ENCODE measurements at regions not wholly inside any gene's neighbourhood (a gene's known extent, or its start where the extent isn't known, plus 50 kb on each side); places are given as distances from the start of the nearest gene placed in this dataset.

- intact Hi-C loops (cut with micrococcal nuclease): no loop called here
- WGBS (ENCODE audit: insufficient coverage): 80% methylated on average over 15 of the region's 15 CpGs
- Mint-ChIP-seq H3K27me3 (ENCODE audit: low read depth in 3 of 3) (no peaks in the 10 kb centered on the region), H3K27ac (no peak overlapping the region), H3K9me3 (peaks cover 21 to 89% (median 75%) of the 10 kb centered on the region in 7 donors), H3K4me1 (no peaks in the 10 kb centered on the region), H3K4me3 (no peak overlapping the region), H3K36me3 (no peaks in the 10 kb centered on the region)
- Histone ChIP-seq H4K20me1 (ENCODE audit: insufficient read depth, low read length) (no peaks in the 10 kb centered on the region), H3K36me3 (replicated peaks in 1 of 2; ENCODE audit: control insufficient read depth in 1 of 2, insufficient read depth in 2 of 2, low read length in 2 of 2) (no peaks in the 10 kb centered on the region), H3K4me1 (ENCODE audit: control insufficient read depth in 1 of 2, insufficient read depth in 2 of 2, low read length in 2 of 2) (no peaks in the 10 kb centered on the region), H3K27ac (ENCODE audit: low read depth in 1 of 2, low read length in 2 of 2) (no peak overlapping the region), H3K4me2 (replicated peaks; ENCODE audit: extremely low read depth, low read length, poor library complexity, severe bottlenecking) (no peak overlapping the region), H3K4me3 (replicated peaks in 1 of 3; ENCODE audit: low read depth in 2 of 3, low read length in 3 of 3) (no peak overlapping the region), H3K9ac (ENCODE audit: insufficient read depth, low read length, poor library complexity, severe bottlenecking) (no peak overlapping the region), H3K27me3 (ENCODE audit: control insufficient read depth in 2 of 2, insufficient read depth in 2 of 2, low read length in 2 of 2) (no peaks in the 10 kb centered on the region), H3K9me3 (replicated peaks in 1 of 2; ENCODE audit: control insufficient read depth in 1 of 2, insufficient read depth in 1 of 2, low read length in 2 of 2) (peaks cover 94 to 100% of the 10 kb centered on the region in 2 donors), H2AFZ (ENCODE audit: insufficient read depth, low read depth, low read length, poor library complexity, severe bottlenecking) (no peak overlapping the region), H3K79me2 (ENCODE audit: insufficient read depth, low read length) (no peaks in the 10 kb centered on the region)
- DNase-seq: no peak
- no peak for TF ChIP-seq CTCF (IDR thresholded peaks at IDR 0.05)
Measured at GRCh38 chr2:89780318-89780717, 1088.8 kb downstream of the RPIA start.

GRCh38 chr2:89781962-89782361 lies 1090.5 kb downstream of the RPIA start:
- WGBS (ENCODE audit: insufficient coverage): 78% methylated on average over 5 of the region's 5 CpGs
- Mint-ChIP-seq H3K27ac (no peak overlapping the region), H3K36me3 (no peaks in the 10 kb centered on the region), H3K27me3 (ENCODE audit: low read depth in 3 of 3) (no peaks in the 10 kb centered on the region), H3K4me3 (no peak overlapping the region), H3K9me3 (peaks cover 16 to 79% (median 68%) of the 10 kb centered on the region in 7 donors), H3K4me1 (no peaks in the 10 kb centered on the region)
- H4K20me1 ChIP-seq (ENCODE audit: insufficient read depth, low read length): no peaks in the 10 kb centered on the region
- DNase-seq: no peak
- peaks cover 86 to 95% of the 10 kb centered on the region in 2 donors for H3K9me3 ChIP-seq (replicated peaks in 1 of 2; ENCODE audit: control insufficient read depth in 1 of 2, insufficient read depth in 1 of 2, low read length in 2 of 2)
- H3K4me1 ChIP-seq (ENCODE audit: control insufficient read depth in 1 of 2, insufficient read depth in 2 of 2, low read length in 2 of 2): no peaks in the 10 kb centered on the region
- H3K36me3 ChIP-seq (replicated peaks in 1 of 2; ENCODE audit: control insufficient read depth in 1 of 2, insufficient read depth in 2 of 2, low read length in 2 of 2): no peaks in the 10 kb centered on the region
- H3K4me2 ChIP-seq (replicated peaks; ENCODE audit: extremely low read depth, low read length, poor library complexity, severe bottlenecking): no peak overlapping the region
- no peak overlapping the region for H3K27ac ChIP-seq (ENCODE audit: low read depth in 1 of 2, low read length in 2 of 2)
- H2AFZ ChIP-seq (ENCODE audit: insufficient read depth, low read depth, low read length, poor library complexity, severe bottlenecking): no peak overlapping the region
- H3K27me3 ChIP-seq (ENCODE audit: control insufficient read depth in 2 of 2, insufficient read depth in 2 of 2, low read length in 2 of 2): no peaks in the 10 kb centered on the region
- no peak for TF ChIP-seq CTCF (IDR thresholded peaks at IDR 0.05)
- intact Hi-C loops (cut with micrococcal nuclease): no loop called here
- no peak overlapping the region for H3K4me3 ChIP-seq (replicated peaks in 1 of 3; ENCODE audit: low read depth in 2 of 3, low read length in 3 of 3)
- no peak overlapping the region for H3K9ac ChIP-seq (ENCODE audit: insufficient read depth, low read length, poor library complexity, severe bottlenecking)
- H3K79me2 ChIP-seq (ENCODE audit: insufficient read depth, low read length): no peaks in the 10 kb centered on the region

Measured in CD14-positive monocyte (primary cell).